Left lobe of liver (tissue), 2 donors: ENCODE measurements at regions not wholly inside any gene's neighbourhood (a gene's known extent, or its start where the extent isn't known, plus 50 kb on each side); places are given as distances from the start of the nearest gene placed in this dataset.
A peak's percentile ranks its signal among the peaks of the same experiment; 100 is the strongest.

Experiments
- ATAC-seq: fragments of 200-7000 bp; cut with Tn5 transposase; one replicate; pipeline ENCODE4 v1.9.1; 2020; ENCODE audit warnings: mild to moderate bottlenecking, moderate library complexity
- DNase-seq: peaks from one replicate; pipeline ENCODE4 v3.0.0-alpha.2; 2020; ENCODE audit warnings: low spot score
- donor health status: DM: no; HTN: no; CAD: no; lungs with moderate emphysema.
- donor health status: DM: no; HTN: yes; CAD: no.

DNA sequence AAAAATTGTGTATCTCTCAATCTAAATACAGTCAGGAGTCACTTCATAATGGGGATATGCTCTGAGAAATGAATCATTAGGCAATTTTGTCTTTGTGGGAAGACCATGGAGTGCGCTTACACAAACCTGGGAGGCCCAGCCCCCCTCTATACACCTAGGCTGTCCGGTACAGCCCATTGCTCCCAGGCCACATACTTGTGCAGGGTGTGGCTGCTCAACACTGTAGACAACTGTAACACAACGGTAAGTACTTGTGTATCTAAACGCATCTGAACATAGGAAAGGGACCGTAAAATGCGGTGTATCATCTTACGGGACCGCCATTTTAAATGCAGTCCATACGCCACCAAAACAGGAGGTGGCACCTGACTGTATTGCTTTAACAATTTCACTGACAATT, 58.0 kb upstream of the FRMD1 start:
- ATAC-seq = no peak

DNA sequence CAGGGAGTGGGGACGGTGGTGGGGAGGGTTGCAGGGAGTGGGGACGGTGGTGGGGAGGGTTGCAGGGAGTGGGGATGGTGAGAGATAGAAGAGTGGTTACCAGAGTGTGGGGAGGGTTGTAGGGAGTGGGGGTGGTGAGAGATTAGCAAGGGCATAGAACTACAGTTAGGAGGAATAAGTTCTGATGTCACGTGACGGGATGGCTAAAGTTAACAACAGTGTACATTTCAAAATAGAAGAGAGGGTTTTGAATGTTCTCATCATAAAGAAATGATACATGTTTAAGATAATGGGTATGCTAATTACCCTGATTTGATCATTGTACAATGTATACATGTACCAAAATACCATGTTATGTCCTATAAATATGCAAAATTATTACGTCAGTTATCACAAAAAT, 57.6 kb upstream of the FRMD1 start:
- no peak for DNase-seq
- ATAC-seq = no peak

More for the DNA sequence above, 58.0 kb upstream of the FRMD1 start:
- peak; percentile 8 for DNase-seq

DNA sequence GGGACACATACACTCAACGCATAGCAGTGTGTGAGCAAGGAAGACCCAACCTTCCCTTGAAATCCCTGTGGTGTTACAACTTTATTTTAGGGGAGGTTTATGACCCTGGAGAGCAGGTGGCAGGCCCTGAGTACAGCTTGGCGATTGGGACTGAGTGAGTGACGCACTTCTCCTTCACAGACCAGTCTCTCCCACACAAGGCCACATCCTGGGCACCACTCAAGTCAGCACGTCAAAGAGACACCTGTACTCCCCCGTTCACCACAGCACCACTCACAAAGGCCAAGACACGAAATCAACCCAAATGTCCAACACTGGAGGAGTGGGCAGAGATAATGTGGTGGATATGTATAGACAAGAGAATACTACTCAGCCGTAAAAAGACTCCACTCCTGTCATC, 57.0 kb upstream of the FRMD1 start:
- ATAC-seq (no peak), DNase-seq (no peak)

DNA sequence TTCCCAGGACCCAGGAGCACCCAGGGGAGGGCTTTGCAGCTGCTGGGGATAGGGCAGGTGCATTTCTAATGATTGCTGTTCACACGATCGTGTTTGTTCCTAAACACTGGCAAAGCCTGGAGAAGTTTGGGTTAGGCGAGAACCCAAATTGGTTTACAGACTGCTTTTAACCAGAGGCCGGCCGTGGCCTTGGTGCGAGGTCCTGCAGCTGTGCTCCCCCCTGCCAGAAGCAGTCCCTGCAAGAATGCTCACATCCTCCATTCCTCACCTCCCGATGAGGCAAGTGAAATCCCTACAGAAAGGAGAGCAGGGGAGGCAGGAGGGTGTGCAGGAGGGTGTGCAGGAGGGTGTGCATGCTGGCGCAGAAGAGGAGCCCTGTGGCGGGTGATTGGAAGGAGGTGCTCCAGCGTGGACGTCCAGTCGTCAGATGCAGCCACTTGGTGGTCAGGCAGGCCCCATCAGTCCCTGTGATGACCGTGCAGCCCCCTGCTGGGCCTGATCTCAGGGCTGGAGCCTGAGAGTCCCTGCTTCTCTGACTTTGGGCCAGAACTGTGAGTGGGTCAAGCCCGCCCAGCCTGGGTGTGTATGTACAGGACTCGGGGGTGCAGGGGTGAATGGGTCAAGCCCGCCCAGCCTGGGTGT, 55.7 kb upstream of the FRMD1 start:
- no peak for ATAC-seq

DNA sequence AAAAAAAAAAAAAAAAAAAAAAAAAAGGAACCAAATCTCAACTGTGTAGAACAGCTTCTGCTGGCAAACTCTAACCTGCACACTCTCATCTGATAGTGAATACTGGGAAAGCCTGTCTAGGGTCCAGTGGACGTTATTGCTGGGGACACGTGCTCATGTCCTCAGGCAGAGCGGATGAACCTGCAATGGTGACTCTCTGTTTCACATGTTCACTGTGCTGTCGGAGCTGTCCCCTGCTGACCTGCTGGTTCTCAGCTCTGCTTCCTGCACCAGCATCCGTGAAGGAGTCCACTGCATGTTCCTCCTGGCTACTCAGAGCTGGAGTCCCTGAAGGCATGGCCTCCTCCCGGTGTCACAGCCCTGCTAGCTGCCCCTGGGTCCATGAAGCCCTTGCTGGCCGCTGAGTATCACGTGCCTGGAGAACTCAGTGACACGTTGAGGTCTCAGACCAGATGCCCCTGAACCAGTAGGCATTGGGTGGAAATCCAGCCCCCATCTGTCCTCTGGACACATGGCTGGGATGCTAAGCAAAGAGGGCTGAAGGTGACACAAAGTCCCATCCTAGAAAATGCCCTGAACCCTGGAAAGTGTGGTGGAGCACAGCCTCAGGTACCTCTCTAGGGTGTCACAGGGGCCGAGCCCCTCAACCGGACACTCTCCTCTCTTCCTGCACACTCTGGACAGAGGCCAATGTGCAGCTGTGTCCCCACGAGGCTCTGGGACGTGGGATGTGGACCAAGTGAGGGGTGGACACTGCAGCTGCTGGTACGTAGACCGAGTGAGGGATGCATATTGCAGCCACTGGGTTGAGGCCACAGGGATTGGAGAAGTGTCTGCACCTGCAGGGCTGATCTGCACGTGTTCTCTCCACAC, 54.9 kb upstream of the FRMD1 start:
- DNase-seq = peak; percentile 41
- peak; percentile 4 for ATAC-seq

More for the DNA sequence above, 55.7 kb upstream of the FRMD1 start:
- peak; percentile 41 for DNase-seq

DNA sequence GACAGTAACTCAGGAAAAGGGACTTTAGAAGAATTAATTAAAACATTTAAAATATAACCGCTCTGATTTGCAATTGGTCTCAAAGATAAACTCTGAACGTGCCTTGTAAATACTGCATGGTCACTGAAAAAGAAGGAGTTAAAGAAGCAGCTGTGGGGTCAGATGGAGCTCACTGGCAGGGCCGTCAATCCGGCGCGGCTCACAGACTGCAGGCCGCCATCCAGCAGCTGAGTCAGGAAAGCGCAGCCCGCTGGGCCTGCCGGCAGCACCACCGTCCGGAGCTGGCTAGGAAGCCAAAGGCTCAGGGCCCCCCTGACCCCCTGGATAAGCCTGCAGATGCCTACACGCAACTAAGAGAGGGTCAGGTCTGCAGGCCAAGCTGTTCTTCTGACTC, 54.2 kb upstream of the FRMD1 start:
- peak; percentile 48 for DNase-seq
- ATAC-seq = peak; percentile 64

DNA sequence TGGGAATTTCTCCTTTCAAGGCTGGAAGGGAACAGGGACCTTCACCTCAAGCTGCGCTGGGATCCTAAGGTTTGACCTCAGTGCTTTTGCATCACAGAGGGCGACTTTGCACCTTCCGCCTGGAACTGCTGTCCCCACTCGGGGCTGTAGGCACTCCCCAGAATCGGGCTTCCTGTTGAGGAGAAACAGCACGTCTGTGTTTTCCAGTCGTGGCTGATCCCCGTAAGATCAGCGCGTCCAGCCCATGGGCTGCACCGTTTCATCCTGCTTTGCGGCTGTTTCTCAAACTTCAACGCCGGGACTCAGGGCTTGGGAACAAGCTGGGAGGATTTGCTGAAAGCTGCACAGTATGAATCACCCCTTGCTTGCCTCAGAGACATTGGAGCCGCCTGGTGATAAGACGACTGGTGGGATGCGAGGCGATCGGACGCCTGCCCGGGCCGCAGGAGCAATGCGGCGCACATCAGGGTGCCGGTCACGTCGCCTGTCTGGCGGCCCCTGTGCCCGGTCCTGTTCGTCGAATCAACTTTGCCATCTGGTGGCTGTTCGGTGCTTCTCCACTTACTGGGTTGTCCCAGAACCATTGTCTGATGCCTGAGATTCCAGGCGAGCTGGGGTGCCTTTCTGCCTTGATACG, 53.6 kb upstream of the FRMD1 start:
- ATAC-seq (peak; percentile 92), DNase-seq (peak; percentile 70)

DNA sequence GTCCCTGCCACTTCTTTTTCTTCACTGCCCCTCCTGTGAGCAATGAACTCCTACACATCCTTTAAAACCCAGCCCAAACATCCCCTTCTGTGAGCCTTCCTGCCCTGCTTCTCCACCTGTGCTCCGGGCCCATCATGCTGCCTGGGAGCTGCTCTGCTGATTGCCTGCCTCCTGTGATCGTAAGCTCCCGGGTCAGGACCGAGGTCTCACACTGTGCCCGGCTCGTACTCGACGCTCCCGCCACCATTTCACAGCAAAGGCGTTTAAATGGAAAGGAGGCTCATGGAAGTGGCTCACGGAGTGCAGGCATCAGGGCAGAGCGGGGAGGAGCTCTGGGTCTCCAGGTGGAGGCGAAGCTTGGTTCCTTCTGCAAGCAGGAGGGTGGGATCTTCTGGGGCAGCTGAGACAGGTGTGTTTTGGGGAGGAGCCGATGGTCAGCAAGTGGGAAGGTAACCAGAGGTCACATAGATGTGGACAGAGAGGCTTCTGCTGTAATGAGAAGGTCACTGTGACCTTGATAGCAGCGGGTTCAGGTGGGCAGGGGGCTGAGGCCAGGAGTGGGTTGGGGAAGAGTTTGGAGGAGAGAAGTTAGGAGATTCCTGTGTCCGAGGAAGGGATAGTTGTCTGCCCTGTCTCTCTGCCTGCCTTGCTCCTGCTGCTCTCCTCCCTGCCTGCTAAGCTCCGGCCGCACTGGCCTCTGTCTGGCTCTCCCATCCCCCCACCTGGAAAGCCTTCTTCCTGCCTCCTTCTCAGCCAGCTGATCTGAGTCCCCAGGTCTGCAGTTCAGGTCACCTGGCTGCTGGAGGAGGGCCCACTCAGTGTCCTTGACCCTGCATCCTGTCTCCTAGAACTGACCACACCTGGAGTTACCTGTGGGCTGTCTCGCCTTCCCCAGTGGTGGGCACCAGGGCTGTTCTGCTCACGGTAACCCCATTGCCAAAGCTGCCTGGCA, 52.7 kb upstream of the FRMD1 start:
- peak; percentile 4 for ATAC-seq
- peak; percentile 44 for DNase-seq

DNA sequence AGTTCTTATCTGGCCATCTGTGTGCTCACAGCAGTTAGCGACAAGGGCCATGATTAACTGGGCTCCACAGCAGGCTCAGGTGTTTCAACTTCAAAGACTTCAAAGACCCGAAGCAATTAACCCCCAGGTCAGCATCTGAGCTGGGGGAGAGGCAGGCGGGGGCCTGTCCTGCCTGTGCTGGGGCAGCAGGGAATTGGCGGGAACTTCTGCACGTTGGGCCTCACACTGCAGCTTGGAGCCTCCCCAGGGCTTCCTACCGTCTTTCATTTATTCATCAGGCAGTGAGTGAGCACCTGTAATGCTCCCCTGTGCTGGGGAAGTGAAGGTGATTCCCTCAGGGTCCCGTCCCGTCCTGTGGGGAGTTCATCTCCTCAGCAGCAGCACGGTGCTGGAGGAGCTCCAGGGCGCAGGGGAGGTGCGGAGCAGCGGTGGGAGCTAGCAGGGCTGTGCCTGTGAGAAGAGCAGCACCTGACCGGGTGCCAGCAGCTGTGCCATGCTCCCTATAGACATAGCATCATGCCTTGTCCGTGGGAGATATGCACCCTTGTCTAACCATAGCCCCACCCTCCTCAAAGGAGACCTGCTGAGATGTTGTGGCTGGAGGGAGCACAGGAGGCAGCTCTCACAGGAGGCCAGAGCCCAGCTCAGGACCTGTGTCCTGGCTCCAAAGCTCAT, 51.8 kb upstream of the FRMD1 start:
- ATAC-seq = no peak
- DNase-seq = peak; percentile 35

DNA sequence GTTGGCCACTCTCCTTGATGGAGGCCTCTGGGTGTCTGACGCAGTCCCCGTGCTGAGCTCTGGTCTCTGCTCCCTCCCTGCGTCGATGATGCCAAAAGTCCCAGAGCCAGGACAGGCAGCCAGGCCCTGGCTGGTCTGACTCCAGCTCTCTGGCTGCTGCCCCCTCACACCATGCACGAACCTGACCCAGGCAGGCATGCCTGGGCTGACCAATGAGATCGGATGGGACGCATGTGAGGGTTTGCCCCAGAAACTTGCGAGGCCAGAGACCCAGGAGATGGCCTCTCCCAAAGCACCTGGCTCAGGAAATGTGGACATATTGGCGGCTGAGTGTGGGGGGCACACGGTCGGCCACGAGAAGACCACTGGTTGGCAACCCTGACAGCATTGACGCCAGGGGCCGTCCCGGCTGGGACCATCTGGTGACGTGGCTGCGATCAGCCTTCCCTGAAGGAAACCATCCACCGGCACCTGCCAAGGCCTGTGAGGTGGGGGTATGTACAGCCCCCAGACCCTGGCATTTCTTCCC, 51.2 kb upstream of the FRMD1 start:
- DNase-seq = peak; percentile 41
- ATAC-seq = no peak

DNA sequence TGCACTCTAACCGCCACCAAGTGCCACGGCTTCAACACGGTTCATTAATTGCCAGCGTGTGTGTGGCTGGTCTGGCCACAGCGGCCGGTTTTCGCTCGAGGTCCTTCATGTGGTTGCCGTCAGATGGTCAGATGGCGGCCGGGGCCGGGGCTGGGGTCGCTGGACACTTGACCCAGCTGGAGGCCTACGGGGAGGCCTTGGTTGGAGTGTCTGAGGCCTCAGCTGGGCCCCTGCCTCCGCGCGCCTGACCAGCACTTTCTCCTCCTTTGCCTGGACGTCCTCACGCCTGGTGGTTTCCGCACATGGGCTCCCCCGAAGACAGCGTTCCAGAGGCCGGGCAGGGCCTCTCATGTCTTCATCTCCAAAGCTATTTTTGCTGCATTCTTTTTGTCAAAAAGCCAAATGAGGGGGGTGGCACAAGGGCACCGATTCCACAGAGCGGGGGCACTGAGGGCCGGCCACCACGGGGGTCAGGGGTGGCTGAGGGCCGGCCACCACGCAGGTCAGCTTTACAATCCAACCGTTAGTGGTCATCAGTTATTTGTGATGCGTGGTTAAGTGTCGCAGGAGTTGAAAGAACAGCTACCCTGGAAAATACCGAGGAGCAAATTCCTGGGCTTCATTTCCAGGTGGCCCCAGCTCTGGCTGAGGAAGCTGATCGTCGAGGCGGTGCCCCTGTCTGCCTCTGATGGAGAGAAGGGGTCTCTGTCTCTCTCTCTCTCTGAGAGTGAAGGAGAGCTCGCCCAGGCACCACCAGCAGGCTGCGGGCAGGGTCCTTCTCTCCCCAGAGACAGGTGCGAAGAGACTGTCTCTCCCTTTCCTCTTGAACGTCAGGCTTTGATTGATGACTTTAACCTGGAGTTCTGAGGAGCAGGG, 50.5 kb upstream of the FRMD1 start:
- DNase-seq (peak; percentile 42), ATAC-seq (no peak)

DNA sequence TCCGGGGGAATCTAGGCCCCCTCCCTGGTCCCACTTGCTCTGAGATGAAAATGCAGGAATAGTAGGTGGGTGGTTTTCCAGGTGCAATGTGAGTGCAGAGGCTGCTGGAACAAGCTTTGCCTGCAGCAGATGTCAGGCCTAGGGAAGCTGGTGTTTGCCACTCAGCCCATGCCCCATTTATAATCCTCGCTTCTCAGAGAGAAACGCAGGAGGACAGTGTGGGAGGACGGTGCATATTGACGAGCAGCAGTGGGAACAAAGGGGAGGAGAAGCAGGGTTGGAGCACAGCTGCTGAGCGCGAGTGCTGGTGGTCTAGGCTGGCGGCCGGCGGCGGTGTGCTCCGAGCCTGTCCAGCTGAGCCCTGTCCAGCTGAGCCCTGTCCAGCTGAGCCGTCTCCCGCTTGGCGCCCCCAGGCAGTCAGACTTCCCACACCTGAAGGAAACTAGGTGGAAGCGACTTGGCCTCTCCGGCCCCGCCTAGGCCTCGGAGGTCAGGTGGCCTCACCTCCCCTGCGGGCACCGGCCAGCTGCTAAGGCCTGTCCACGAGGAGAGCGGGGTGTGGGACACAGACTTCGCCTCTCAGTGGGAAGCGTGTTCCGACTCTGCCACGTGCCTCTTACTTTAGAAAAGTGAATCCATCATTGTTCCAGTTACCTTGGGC, 49.7 kb upstream of the FRMD1 start:
- ATAC-seq (no peak), DNase-seq (peak; percentile 32)
